ENCODE measurements at regions not wholly inside any gene's neighbourhood (a gene's known extent, or its start where the extent isn't known, plus 50 kb on each side); places are given as distances from the start of the nearest gene placed in this dataset.

GRCh38 chr16:51872524-51872923, 674.4 kb downstream of the TOX3 start:
- H3K27ac ChIP-seq, result no peak overlapping the region
- no peak overlapping the region for H3K9ac ChIP-seq
- no peaks in the 10 kb centered on the region for H3K4me1 ChIP-seq
- H3K4me3 ChIP-seq (ENCODE audit: low read depth, low read length), result no peak overlapping the region
- H3K9me3 ChIP-seq (ENCODE audit: control insufficient read depth, low read length), result no peaks in the 10 kb centered on the region
- H3K36me3 ChIP-seq (ENCODE audit: control insufficient read depth, insufficient read depth, low read length), result no peaks in the 10 kb centered on the region
- H2AFZ ChIP-seq, result no peak overlapping the region
- H3K79me2 ChIP-seq, result no peaks in the 10 kb centered on the region
- TF ChIP-seq CTCF (IDR thresholded peaks at IDR 0.05), result no peak
- H3K27me3 ChIP-seq (ENCODE audit: control insufficient read depth, insufficient read depth, low read length), result no peaks in the 10 kb centered on the region
- no peak overlapping the region for H3K4me2 ChIP-seq (ENCODE audit: low read length)

DNA sequence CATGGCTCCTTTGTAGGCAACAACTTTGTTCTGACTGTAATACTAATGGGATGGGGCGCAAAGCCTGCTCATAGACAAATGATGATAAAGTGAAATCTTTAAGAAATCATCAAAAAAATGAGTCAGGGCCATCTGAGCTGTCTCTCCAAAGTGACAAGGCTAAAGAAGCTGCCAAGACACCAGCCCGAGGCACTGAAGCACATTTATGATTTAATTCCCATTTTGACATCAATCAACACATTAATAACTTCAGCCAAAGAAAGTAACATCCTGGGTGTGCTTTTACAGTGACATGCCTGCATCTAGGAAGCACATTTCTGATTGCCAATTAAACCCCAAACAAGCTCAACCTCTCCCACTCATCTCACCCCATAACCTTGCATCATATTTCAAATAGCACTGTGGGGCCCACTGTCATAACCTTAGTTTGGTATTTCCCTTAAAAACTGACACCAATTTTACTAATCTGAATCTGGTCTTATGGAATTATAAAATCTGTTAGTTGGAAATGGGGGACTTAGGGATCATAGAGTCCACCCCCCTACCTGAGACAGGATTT, 676.6 kb downstream of the TOX3 start:
- H3K4me3 ChIP-seq (ENCODE audit: low read depth, low read length), result no peak overlapping the region
- no peaks in the 10 kb centered on the region for H3K9me3 ChIP-seq (ENCODE audit: control insufficient read depth, low read length)
- no peak overlapping the region for H3K27ac ChIP-seq
- H3K36me3 ChIP-seq (ENCODE audit: control insufficient read depth, insufficient read depth, low read length), result no peaks in the 10 kb centered on the region
- H3K9ac ChIP-seq, result no peak overlapping the region
- H2AFZ ChIP-seq, result no peak overlapping the region
- no peaks in the 10 kb centered on the region for H3K79me2 ChIP-seq
- TF ChIP-seq CTCF (IDR thresholded peaks at IDR 0.05), result no peak
- no peak overlapping the region for H3K4me2 ChIP-seq (ENCODE audit: low read length)
- H3K4me1 ChIP-seq, result no peaks in the 10 kb centered on the region
- H3K27me3 ChIP-seq (ENCODE audit: control insufficient read depth, insufficient read depth, low read length), result no peaks in the 10 kb centered on the region

- TF ChIP-seq CTCF (IDR thresholded peaks at IDR 0.05), result no peak
- no peaks in the 10 kb centered on the region for H3K9me3 ChIP-seq (ENCODE audit: control insufficient read depth, low read length)
Measured at GRCh38 chr16:51869176-51869575, 677.8 kb downstream of the TOX3 start.

GRCh38 chr16:51868631-51869030, 678.3 kb downstream of the TOX3 start:
- Histone ChIP-seq H3K36me3 (ENCODE audit: control insufficient read depth, insufficient read depth, low read length) (no peaks in the 10 kb centered on the region), H3K27ac (no peak overlapping the region), H3K4me2 (ENCODE audit: low read length) (no peak overlapping the region), H3K9ac (no peak overlapping the region), H3K79me2 (no peaks in the 10 kb centered on the region), H3K4me1 (no peaks in the 10 kb centered on the region), H3K9me3 (ENCODE audit: control insufficient read depth, low read length) (no peaks in the 10 kb centered on the region), H3K4me3 (ENCODE audit: low read depth, low read length) (no peak overlapping the region), H3K27me3 (ENCODE audit: control insufficient read depth, insufficient read depth, low read length) (no peaks in the 10 kb centered on the region), H2AFZ (no peak overlapping the region)
- TF ChIP-seq CTCF (IDR thresholded peaks at IDR 0.05), result no peak

More at GRCh38 chr16:51869176-51869575, 677.8 kb downstream of the TOX3 start:
- Histone ChIP-seq H3K36me3 (ENCODE audit: control insufficient read depth, insufficient read depth, low read length) (no peaks in the 10 kb centered on the region), H3K79me2 (no peaks in the 10 kb centered on the region), H3K4me1 (no peaks in the 10 kb centered on the region), H3K27ac (no peak overlapping the region), H3K27me3 (ENCODE audit: control insufficient read depth, insufficient read depth, low read length) (no peaks in the 10 kb centered on the region), H3K9ac (no peak overlapping the region), H2AFZ (no peak overlapping the region), H3K4me3 (ENCODE audit: low read depth, low read length) (no peak overlapping the region), H3K4me2 (ENCODE audit: low read length) (no peak overlapping the region)

DNA sequence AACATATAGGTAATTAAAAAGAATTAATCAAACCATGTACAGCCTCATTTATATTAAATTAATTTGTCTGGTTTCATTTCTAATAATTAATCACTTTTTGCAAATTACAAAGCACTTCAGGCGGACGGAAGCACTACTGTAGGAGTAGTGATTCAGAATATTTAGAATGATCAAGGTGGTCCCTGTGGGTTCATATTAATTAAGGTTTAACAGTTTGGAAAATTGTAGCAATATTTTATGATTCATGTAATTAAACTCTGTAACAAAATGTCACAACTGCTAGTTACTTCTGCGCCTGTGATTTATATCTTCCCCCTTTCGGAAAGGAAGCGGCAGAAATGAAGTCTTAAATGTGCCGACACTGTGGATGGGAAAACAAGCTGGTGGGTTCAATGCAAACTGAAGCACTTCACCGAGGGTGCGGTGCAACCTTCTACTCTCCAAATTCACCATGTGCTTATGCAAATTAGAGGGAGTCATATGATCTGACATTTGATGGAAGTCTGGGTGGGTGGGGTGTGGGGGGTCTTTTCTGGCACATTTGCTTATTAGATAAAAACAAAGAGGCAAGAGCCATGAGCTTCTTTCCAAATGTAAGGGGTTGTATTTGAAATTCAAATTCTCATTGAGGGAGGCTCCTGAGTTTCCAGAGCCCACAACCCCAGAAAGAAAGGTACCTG, 679.4 kb downstream of the TOX3 start:
- no peak overlapping the region for H3K4me2 ChIP-seq (ENCODE audit: low read length)
- H2AFZ ChIP-seq, result no peak overlapping the region
- H3K36me3 ChIP-seq (ENCODE audit: control insufficient read depth, insufficient read depth, low read length), result no peaks in the 10 kb centered on the region
- no peaks in the 10 kb centered on the region for H3K27me3 ChIP-seq (ENCODE audit: control insufficient read depth, insufficient read depth, low read length)
- no peaks in the 10 kb centered on the region for H3K79me2 ChIP-seq
- no peaks in the 10 kb centered on the region for H3K9me3 ChIP-seq (ENCODE audit: control insufficient read depth, low read length)
- H3K9ac ChIP-seq, result no peak overlapping the region
- TF ChIP-seq CTCF (IDR thresholded peaks at IDR 0.05), result no peak
- H3K27ac ChIP-seq, result no peak overlapping the region
- H3K4me1 ChIP-seq, result no peaks in the 10 kb centered on the region
- no peak overlapping the region for H3K4me3 ChIP-seq (ENCODE audit: low read depth, low read length)
